ENCODE measurements at regions not wholly inside any gene's neighbourhood (a gene's known extent, or its start where the extent isn't known, plus 50 kb on each side); places are given as distances from the start of the nearest gene placed in this dataset.

- TF ChIP-seq POLR2AphosphoS5 (IDR thresholded peaks at IDR 0.05; ENCODE audit: low read depth) (no peak), CTCF (conservative IDR thresholded peaks at IDR 0.05; ENCODE audit: low read depth in 2 of 2) (no peak), EZH2phosphoT487 (IDR thresholded peaks at IDR 0.05; ENCODE audit: unreplicated experiment) (no peak), REST (IDR thresholded peaks at IDR 0.05; ENCODE audit: unreplicated experiment) (no peak), EZH2 (IDR thresholded peaks at IDR 0.05; ENCODE audit: low read depth, unreplicated experiment) (no peak), CREB1 (CRISPR knock-in tag; IDR thresholded peaks at IDR 0.05; ENCODE audit: low read depth) (no peak), ETS1 (IDR thresholded peaks at IDR 0.05) (no peak), JUNB (IDR thresholded peaks at IDR 0.05; ENCODE audit: unreplicated experiment) (no peak), ZNF331 (CRISPR knock-in tag; IDR thresholded peaks at IDR 0.05; ENCODE audit: low read depth) (no peak), STAT1 (IDR thresholded peaks at IDR 0.05; ENCODE audit: unreplicated experiment) (no peak)
Measured at GRCh38 chr2:147501968-147502367, 342.9 kb upstream of the ACVR2A start.

All from GM23338 (cell line).